ENCODE measurements at regions not wholly inside any gene's neighbourhood (a gene's known extent, or its start where the extent isn't known, plus 50 kb on each side); places are given as distances from the start of the nearest gene placed in this dataset.

GRCh38 chr16:61596655-61597054 lies 439.6 kb downstream of the CDH8 start:
- Histone ChIP-seq H3K27ac (ENCODE audit: low read depth, low read length) (no peak overlapping the region), H3K27me3 (ENCODE audit: control insufficient read depth, insufficient read depth, low read length) (no peaks in the 10 kb centered on the region), H3K4me3 (ENCODE audit: low read length) (no peak overlapping the region), H3K9ac (ENCODE audit: low read length) (no peak overlapping the region), H3K36me3 (ENCODE audit: control insufficient read depth, insufficient read depth, low read length) (no peaks in the 10 kb centered on the region), H3K4me1 (ENCODE audit: control insufficient read depth, insufficient read depth, low read length) (no peaks in the 10 kb centered on the region)

DNA sequence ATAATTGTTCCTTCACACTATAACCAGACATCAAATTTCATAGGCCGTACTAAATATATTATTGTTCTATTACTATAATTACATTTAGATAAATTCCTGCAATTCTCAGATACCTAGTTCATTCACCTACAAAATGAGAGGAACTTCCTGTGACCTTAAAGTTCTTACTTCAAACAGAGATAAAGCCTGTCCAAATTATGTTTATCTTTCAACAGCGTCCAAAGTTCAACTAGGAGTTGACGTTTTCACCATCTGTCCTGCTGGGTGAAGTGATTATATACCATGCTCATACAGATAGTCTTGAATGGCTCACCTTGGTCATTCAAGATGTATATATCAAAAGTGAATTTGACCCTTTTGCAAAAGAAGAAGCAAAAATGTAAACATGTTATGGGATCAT lies 440.6 kb downstream of the CDH8 start:
- Histone ChIP-seq H3K4me1 (ENCODE audit: control insufficient read depth, insufficient read depth, low read length) (no peaks in the 10 kb centered on the region), H3K9ac (ENCODE audit: low read length) (no peak overlapping the region), H3K27me3 (ENCODE audit: control insufficient read depth, insufficient read depth, low read length) (no peaks in the 10 kb centered on the region), H3K27ac (ENCODE audit: low read depth, low read length) (no peak overlapping the region), H3K36me3 (ENCODE audit: control insufficient read depth, insufficient read depth, low read length) (no peaks in the 10 kb centered on the region), H3K4me3 (ENCODE audit: low read length) (no peak overlapping the region)

GRCh38 chr16:61590577-61590976 lies 445.7 kb downstream of the CDH8 start:
- Histone ChIP-seq H3K27me3 (ENCODE audit: control insufficient read depth, insufficient read depth, low read length) (no peaks in the 10 kb centered on the region), H3K36me3 (ENCODE audit: control insufficient read depth, insufficient read depth, low read length) (no peaks in the 10 kb centered on the region)

GRCh38 chr16:61587526-61587925 lies 448.7 kb downstream of the CDH8 start:
- Histone ChIP-seq H3K36me3 (ENCODE audit: control insufficient read depth, insufficient read depth, low read length) (no peaks in the 10 kb centered on the region), H3K4me1 (ENCODE audit: control insufficient read depth, insufficient read depth, low read length) (no peaks in the 10 kb centered on the region), H3K9ac (ENCODE audit: low read length) (no peak overlapping the region), H3K4me3 (ENCODE audit: low read length) (no peak overlapping the region), H3K27me3 (ENCODE audit: control insufficient read depth, insufficient read depth, low read length) (no peaks in the 10 kb centered on the region), H3K27ac (ENCODE audit: low read depth, low read length) (no peak overlapping the region)

More at GRCh38 chr16:61590577-61590976, 445.7 kb downstream of the CDH8 start:
- Histone ChIP-seq H3K9ac (ENCODE audit: low read length) (no peak overlapping the region), H3K27ac (ENCODE audit: low read depth, low read length) (no peak overlapping the region), H3K4me3 (ENCODE audit: low read length) (no peak overlapping the region), H3K4me1 (ENCODE audit: control insufficient read depth, insufficient read depth, low read length) (no peaks in the 10 kb centered on the region)

GRCh38 chr16:61581417-61582046 lies 454.7 kb downstream of the CDH8 start:
- Histone ChIP-seq H3K27ac (ENCODE audit: low read depth, low read length) (no peak overlapping the region), H3K4me3 (ENCODE audit: low read length) (no peak overlapping the region), H3K27me3 (ENCODE audit: control insufficient read depth, insufficient read depth, low read length) (no peaks in the 10 kb centered on the region), H3K4me1 (ENCODE audit: control insufficient read depth, insufficient read depth, low read length) (no peaks in the 10 kb centered on the region), H3K9ac (ENCODE audit: low read length) (no peak overlapping the region), H3K36me3 (ENCODE audit: control insufficient read depth, insufficient read depth, low read length) (no peaks in the 10 kb centered on the region)

DNA sequence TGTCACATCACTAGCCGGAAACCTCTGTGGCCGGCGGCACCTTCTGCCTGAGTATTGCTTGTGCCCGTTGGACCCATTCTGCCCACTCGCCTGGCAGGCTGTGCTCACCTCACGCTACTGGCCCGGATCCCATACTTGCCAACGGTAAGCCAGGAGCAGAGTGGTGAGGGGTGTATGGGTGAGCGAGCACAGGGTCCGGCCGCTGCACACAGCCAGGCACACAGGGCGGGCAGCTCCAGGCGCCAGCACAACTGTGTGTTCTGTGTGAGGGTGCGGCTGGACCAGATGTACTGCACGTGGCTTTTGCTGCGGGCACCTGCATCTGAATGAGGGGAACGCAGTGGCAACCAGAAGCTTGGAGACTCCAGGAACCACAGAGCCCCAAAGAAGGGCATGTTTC lies 455.7 kb downstream of the CDH8 start:
- no peak overlapping the region for H3K9ac ChIP-seq (ENCODE audit: low read length)
- no peaks in the 10 kb centered on the region for H3K4me1 ChIP-seq (ENCODE audit: control insufficient read depth, insufficient read depth, low read length)
- no peak overlapping the region for H3K27ac ChIP-seq (ENCODE audit: low read depth, low read length)
- H3K27me3 ChIP-seq (ENCODE audit: control insufficient read depth, insufficient read depth, low read length) = no peaks in the 10 kb centered on the region
- no peaks in the 10 kb centered on the region for H3K36me3 ChIP-seq (ENCODE audit: control insufficient read depth, insufficient read depth, low read length)
- no peak overlapping the region for H3K4me3 ChIP-seq (ENCODE audit: low read length)

DNA sequence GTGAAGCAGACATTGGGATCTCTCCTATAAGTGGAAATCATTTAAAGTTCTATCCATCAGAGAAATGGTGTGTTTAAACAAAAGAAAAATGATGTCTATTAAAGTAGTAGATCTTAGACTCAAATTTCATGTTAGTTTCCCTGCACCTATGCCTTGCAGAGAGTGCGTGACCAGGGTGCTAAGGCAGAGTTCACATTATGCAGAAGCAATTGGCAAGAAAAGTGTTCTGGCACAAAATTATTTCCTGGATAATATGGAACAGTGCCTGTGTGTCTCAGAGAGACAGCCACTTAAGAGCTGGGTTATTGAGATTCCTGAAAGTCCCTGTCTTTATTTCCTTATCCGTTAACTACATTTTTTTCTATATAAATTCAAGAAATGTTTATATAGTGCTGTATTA lies 457.0 kb downstream of the CDH8 start:
- H3K27me3 ChIP-seq (ENCODE audit: control insufficient read depth, insufficient read depth, low read length) = no peaks in the 10 kb centered on the region
- H3K27ac ChIP-seq (ENCODE audit: low read depth, low read length) = no peak overlapping the region
- no peak overlapping the region for H3K9ac ChIP-seq (ENCODE audit: low read length)
- no peak overlapping the region for H3K4me3 ChIP-seq (ENCODE audit: low read length)
- no peaks in the 10 kb centered on the region for H3K36me3 ChIP-seq (ENCODE audit: control insufficient read depth, insufficient read depth, low read length)
- no peaks in the 10 kb centered on the region for H3K4me1 ChIP-seq (ENCODE audit: control insufficient read depth, insufficient read depth, low read length)

GRCh38 chr16:61576476-61576875 lies 459.8 kb downstream of the CDH8 start:
- H3K27me3 ChIP-seq (ENCODE audit: control insufficient read depth, insufficient read depth, low read length) = no peaks in the 10 kb centered on the region
- H3K4me1 ChIP-seq (ENCODE audit: control insufficient read depth, insufficient read depth, low read length) = no peaks in the 10 kb centered on the region
- no peak overlapping the region for H3K27ac ChIP-seq (ENCODE audit: low read depth, low read length)
- no peak overlapping the region for H3K9ac ChIP-seq (ENCODE audit: low read length)
- no peak overlapping the region for H3K4me3 ChIP-seq (ENCODE audit: low read length)
- no peaks in the 10 kb centered on the region for H3K36me3 ChIP-seq (ENCODE audit: control insufficient read depth, insufficient read depth, low read length)

GRCh38 chr16:61575617-61576016 lies 460.6 kb downstream of the CDH8 start:
- Histone ChIP-seq H3K27me3 (ENCODE audit: control insufficient read depth, insufficient read depth, low read length) (no peaks in the 10 kb centered on the region), H3K4me3 (ENCODE audit: low read length) (no peak overlapping the region), H3K4me1 (ENCODE audit: control insufficient read depth, insufficient read depth, low read length) (no peaks in the 10 kb centered on the region), H3K9ac (ENCODE audit: low read length) (no peak overlapping the region), H3K27ac (ENCODE audit: low read depth, low read length) (no peak overlapping the region), H3K36me3 (ENCODE audit: control insufficient read depth, insufficient read depth, low read length) (no peaks in the 10 kb centered on the region)

DNA sequence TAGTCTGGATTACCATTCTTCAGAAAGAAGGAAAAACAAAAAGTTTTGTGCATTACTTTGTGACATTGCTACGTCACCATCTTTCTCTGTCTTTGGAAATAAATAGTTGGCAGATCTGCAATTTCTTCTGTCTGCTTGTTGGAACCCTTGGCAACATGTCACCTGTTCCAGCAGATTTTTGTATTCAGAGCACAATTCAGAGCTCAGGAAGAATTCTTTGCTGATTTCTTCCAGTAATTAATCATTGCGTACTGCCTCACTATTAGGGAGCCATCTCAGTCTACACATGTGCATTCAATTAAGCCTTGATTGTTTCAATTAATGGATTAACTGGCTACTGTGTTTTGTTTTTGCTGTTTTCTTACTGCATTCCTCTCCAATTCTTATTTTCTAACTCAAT lies 467.2 kb downstream of the CDH8 start:
- Histone ChIP-seq H3K4me3 (ENCODE audit: low read length) (no peak overlapping the region), H3K27ac (ENCODE audit: low read depth, low read length) (no peak overlapping the region), H3K9ac (ENCODE audit: low read length) (no peak overlapping the region), H3K36me3 (ENCODE audit: control insufficient read depth, insufficient read depth, low read length) (no peaks in the 10 kb centered on the region), H3K4me1 (ENCODE audit: control insufficient read depth, insufficient read depth, low read length) (no peaks in the 10 kb centered on the region), H3K27me3 (ENCODE audit: control insufficient read depth, insufficient read depth, low read length) (no peaks in the 10 kb centered on the region)

DNA sequence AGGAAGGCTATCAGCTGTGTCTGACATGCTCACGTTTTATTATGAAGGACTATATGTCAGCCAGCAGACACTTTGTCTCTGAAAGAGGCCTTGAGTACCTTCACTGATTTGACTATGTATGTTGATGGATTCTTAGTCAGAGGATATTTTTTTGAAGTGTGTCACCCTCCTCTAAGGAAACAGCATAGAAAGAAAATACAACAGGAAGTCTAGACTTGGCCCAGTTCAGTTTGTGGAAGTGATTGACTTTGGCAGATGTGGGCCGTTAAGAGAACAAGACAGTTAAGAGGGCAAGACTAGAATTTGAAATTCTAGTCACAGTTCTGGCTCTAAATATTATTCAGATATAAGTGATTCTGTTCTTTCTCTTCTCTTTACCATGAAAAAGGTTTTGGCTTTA lies 471.5 kb downstream of the CDH8 start:
- Histone ChIP-seq H3K9ac (ENCODE audit: low read length) (no peak overlapping the region), H3K27me3 (ENCODE audit: control insufficient read depth, insufficient read depth, low read length) (no peaks in the 10 kb centered on the region), H3K4me1 (ENCODE audit: control insufficient read depth, insufficient read depth, low read length) (no peaks in the 10 kb centered on the region), H3K27ac (ENCODE audit: low read depth, low read length) (no peak overlapping the region), H3K36me3 (ENCODE audit: control insufficient read depth, insufficient read depth, low read length) (no peaks in the 10 kb centered on the region), H3K4me3 (ENCODE audit: low read length) (no peak overlapping the region)

GRCh38 chr16:61555718-61556441 lies 480.4 kb downstream of the CDH8 start:
- H3K4me1 ChIP-seq (ENCODE audit: control insufficient read depth, insufficient read depth, low read length) = no peaks in the 10 kb centered on the region
- H3K36me3 ChIP-seq (ENCODE audit: control insufficient read depth, insufficient read depth, low read length) = no peaks in the 10 kb centered on the region
- H3K4me3 ChIP-seq (ENCODE audit: low read length) = no peak overlapping the region
- H3K27ac ChIP-seq (ENCODE audit: low read depth, low read length) = no peak overlapping the region
- H3K9ac ChIP-seq (ENCODE audit: low read length) = no peak overlapping the region
- H3K27me3 ChIP-seq (ENCODE audit: control insufficient read depth, insufficient read depth, low read length) = no peaks in the 10 kb centered on the region

DNA sequence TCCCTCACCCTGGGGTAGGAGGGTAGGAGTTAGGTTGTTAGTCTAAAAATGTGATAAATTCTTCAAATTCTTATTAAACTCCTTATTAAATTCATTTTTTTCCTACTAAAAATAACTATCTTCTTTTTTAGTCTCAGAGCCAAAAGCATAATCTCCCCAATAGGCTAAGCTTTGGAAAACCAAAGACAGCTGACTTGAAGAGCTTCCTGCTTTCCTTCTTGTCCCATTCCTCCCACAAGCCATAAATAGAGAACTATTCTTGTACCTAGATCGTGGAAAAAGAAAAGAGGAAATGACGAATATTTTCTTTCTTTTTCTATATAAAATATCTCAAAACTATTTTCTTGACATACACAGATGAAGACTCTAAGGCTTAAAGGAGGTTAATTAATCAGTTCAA lies 486.9 kb downstream of the CDH8 start:
- Histone ChIP-seq H3K4me3 (ENCODE audit: low read length) (no peak overlapping the region), H3K9ac (ENCODE audit: low read length) (no peak overlapping the region)

More for the DNA sequence above, 486.9 kb downstream of the CDH8 start:
- Histone ChIP-seq H3K27ac (ENCODE audit: low read depth, low read length) (no peak overlapping the region), H3K27me3 (ENCODE audit: control insufficient read depth, insufficient read depth, low read length) (no peaks in the 10 kb centered on the region), H3K4me1 (ENCODE audit: control insufficient read depth, insufficient read depth, low read length) (no peaks in the 10 kb centered on the region), H3K36me3 (ENCODE audit: control insufficient read depth, insufficient read depth, low read length) (no peaks in the 10 kb centered on the region)

Measured in rectal smooth muscle tissue (tissue), 1 donor.